NCI-H460 (cell line): ENCODE measurements at regions not wholly inside any gene's neighbourhood (a gene's known extent, or its start where the extent isn't known, plus 50 kb on each side); places are given as distances from the start of the nearest gene placed in this dataset.

Source experiments
- DNase-seq: peaks from one replicate; pipeline ENCODE4 v3.0.0-alpha.2; 2016; ENCODE audit warnings: low read depth; ENCODE audit errors: extremely low read depth

GRCh38 chr15:95857124-95857757 is 473.3 kb upstream of the NR2F2 start:
- no peak for DNase-seq

GRCh38 chr15:95857758-95858157 is 472.7 kb upstream of the NR2F2 start:
- no peak for DNase-seq

GRCh38 chr15:95860406-95860805 is 470.1 kb upstream of the NR2F2 start:
- DNase-seq: no peak

GRCh38 chr15:95864467-95864886 is 466.0 kb upstream of the NR2F2 start:
- DNase-seq: no peak

GRCh38 chr15:95865330-95865739 is 465.2 kb upstream of the NR2F2 start:
- no peak for DNase-seq

GRCh38 chr15:95866711-95867440 is 463.6 kb upstream of the NR2F2 start:
- no peak for DNase-seq

GRCh38 chr15:95868450-95868849 is 462.1 kb upstream of the NR2F2 start:
- no peak for DNase-seq

- DNase-seq: no peak
Observed at GRCh38 chr15:95868970-95869369, 461.5 kb upstream of the NR2F2 start.

- DNase-seq: no peak
Observed at GRCh38 chr15:95869920-95870319, 460.6 kb upstream of the NR2F2 start.

GRCh38 chr15:95872366-95872771 is 458.1 kb upstream of the NR2F2 start:
- DNase-seq: no peak

GRCh38 chr15:95874637-95875036 is 455.9 kb upstream of the NR2F2 start:
- DNase-seq: no peak

GRCh38 chr15:95875121-95875643 is 455.3 kb upstream of the NR2F2 start:
- DNase-seq: no peak

GRCh38 chr15:95880031-95880570 is 450.4 kb upstream of the NR2F2 start:
- no peak for DNase-seq

- DNase-seq: no peak
Observed at GRCh38 chr15:95880630-95881029, 449.9 kb upstream of the NR2F2 start.

- no peak for DNase-seq
Observed at GRCh38 chr15:95883064-95883463, 447.4 kb upstream of the NR2F2 start.

GRCh38 chr15:95884276-95884675 is 446.2 kb upstream of the NR2F2 start:
- DNase-seq: no peak

- DNase-seq: no peak
Observed at GRCh38 chr15:95887666-95888390, 442.7 kb upstream of the NR2F2 start.

GRCh38 chr15:95888762-95889161 is 441.7 kb upstream of the NR2F2 start:
- DNase-seq: no peak

- no peak for DNase-seq
Observed at GRCh38 chr15:95894407-95894956, 436.0 kb upstream of the NR2F2 start.

- no peak for DNase-seq
Observed at GRCh38 chr15:95895508-95895907, 435.0 kb upstream of the NR2F2 start.

- no peak for DNase-seq
Observed at GRCh38 chr15:95897651-95898050, 432.8 kb upstream of the NR2F2 start.
